K562 (cell line): ENCODE measurements at regions not wholly inside any gene's neighbourhood (a gene's known extent, or its start where the extent isn't known, plus 50 kb on each side); places are given as distances from the start of the nearest gene placed in this dataset.

Experiments used
- ATAC-seq: fragments of 200-7000 bp; cut with Tn5 transposase; 3 replicates; pipeline ENCODE4 v1.9.1; 2020; ENCODE audit warnings: moderate library complexity
- BruUV-seq: library from RNA; stranded (reverse); fragments of 400-500 nt; replicated peaks from 2 replicates; lab custom pipeline; 2021; lab: Mats Ljungman, UMichigan
- CTCF ChIA-PET: fragments of 300-600 bp; formaldehyde crosslinking; extraction: SDS; loops from one replicate; lab custom pipeline; 2021; ENCODE audit warnings: low intra/inter-chr PET ratio; lab: Yijun Ruan, JAX
- POLR2A ChIA-PET: fragments of 300-600, 350-650 bp; sonication (Branson Sonifier 250); formaldehyde crosslinking; extraction: SDS; loops from one replicate; lab custom pipeline; 2021; ENCODE audit warnings: antibody characterized with exemption, inconsistent platforms; lab: Yijun Ruan, JAX
- DNase-seq, 4 experiments: peaks; one replicate each; pipeline versions ENCODE4 v3.0.0 to v3.0.0-alpha.2; 2011 to 2018; ENCODE audit warnings: low spot score in 3 of 4, mixed read lengths in 3 of 4; ENCODE audit errors: extremely low read depth in 1 of 4
- FAIRE-seq: peaks from 2 replicates; lab custom pipeline; 2011; peaks lifted over from hg19 to GRCh38; lab: Jason Lieb, UNC
- H2AFZ ChIP-seq: 2 replicates; pipeline ENCODE4 v1.6.0; 2011; ENCODE audit warnings: low read depth, low read length, control low read depth, inconsistent platforms
- H3K27ac ChIP-seq: fragments of 200-600 bp; 3 replicates; pipeline ENCODE4 v1.8.0; 2011; ENCODE audit warnings: low read depth, mild to moderate bottlenecking, control low read depth, inconsistent platforms, low read length, moderate library complexity, mixed read lengths; ENCODE audit errors: extremely low read depth
- H3K27me3 ChIP-seq, 2 experiments: fragments of 300-600 bp in 1 of 2; 2 replicates in 1 of 2; 3 replicates in 1 of 2; pipeline versions ENCODE4 v1.6.0 to v1.8.0; 2011; ENCODE audit warnings: inconsistent platforms in 2 of 2, low read length in 2 of 2, mild to moderate bottlenecking in 1 of 2, mixed read lengths in 1 of 2, moderate library complexity in 1 of 2; ENCODE audit not compliant: control insufficient read depth in 2 of 2, insufficient read depth in 2 of 2
- H3K36me3 ChIP-seq: fragments of 300-600 bp; 3 replicates; pipeline ENCODE4 v1.8.0; 2011; ENCODE audit warnings: mild to moderate bottlenecking, low read length, inconsistent platforms; ENCODE audit not compliant: control insufficient read depth, insufficient read depth
- H3K4me1 ChIP-seq, 2 experiments: fragments of 200-600 bp in 1 of 2; replicated peaks in 1 of 2; 2 replicates in 1 of 2; 3 replicates in 1 of 2; pipeline versions ENCODE4 v1.5.1 to v1.8.0; 2011; ENCODE audit warnings: inconsistent platforms in 2 of 2, low read length in 2 of 2, mild to moderate bottlenecking in 1 of 2, mixed read lengths in 1 of 2, moderate library complexity in 1 of 2; ENCODE audit not compliant: control insufficient read depth in 2 of 2, insufficient read depth in 2 of 2
- H3K4me2 ChIP-seq: 2 replicates; pipeline ENCODE4 v1.6.1; 2011; ENCODE audit warnings: low read length, control low read depth, inconsistent platforms, mixed read lengths; ENCODE audit not compliant: insufficient read depth
- H3K4me3 ChIP-seq: fragments of 200-600 bp; sonication (generic), shearing (Covaris generic); 2 replicates; pipeline ENCODE4 v1.5.1; 2016; ENCODE audit warnings: control low read depth, inconsistent platforms
- H3K79me2 ChIP-seq: fragments of 200-600 bp; 3 replicates; pipeline ENCODE4 v1.8.0; 2011; ENCODE audit warnings: low read length, inconsistent platforms; ENCODE audit not compliant: control insufficient read depth, insufficient read depth
- H3K9ac ChIP-seq, 2 experiments: 2 replicates each; pipeline versions ENCODE4 v1.6.0 to v1.6.1; 2011; ENCODE audit warnings: low read depth in 2 of 2, low read length in 2 of 2, control low read depth in 1 of 2, inconsistent platforms in 1 of 2, mild to moderate bottlenecking in 1 of 2, mixed read lengths in 1 of 2; ENCODE audit not compliant: insufficient read depth in 1 of 2
- H3K9me1 ChIP-seq: one replicate; pipeline ENCODE4 v1.6.0; 2011; ENCODE audit warnings: inconsistent platforms, mild to moderate bottlenecking, low read length, moderate library complexity; ENCODE audit not compliant: control insufficient read depth, insufficient read depth
- H3K9me3 ChIP-seq: replicated peaks from 2 replicates; pipeline ENCODE4 v1.5.1; 2011; ENCODE audit warnings: low read depth, low read length, inconsistent platforms; ENCODE audit not compliant: control insufficient read depth, insufficient read depth
- H4K20me1 ChIP-seq: replicated peaks from 2 replicates; pipeline ENCODE4 v1.6.1; 2011; ENCODE audit warnings: low read length, inconsistent platforms, mixed read lengths; ENCODE audit not compliant: control insufficient read depth, insufficient read depth
- FOXA3 ChIP-seq, 2 experiments: fragments of 450-650 bp in 1 of 2; sonication (generic) in 1 of 2; formaldehyde crosslinking; IDR thresholded peaks in 1 of 2; conservative IDR thresholded peaks in 1 of 2; 2 replicates each; pipeline versions ENCODE4 v1.4.0 to v1.8.0; 2020 to 2022; ENCODE audit warnings: mild to moderate bottlenecking in 2 of 2, missing genetic modification reagents in 1 of 2
- IRF2 ChIP-seq: sonication (generic); formaldehyde crosslinking; IDR thresholded peaks from 2 replicates; pipeline ENCODE4 v1.8.1; 2022; ENCODE audit warnings: mild to moderate bottlenecking, missing genetic modification reagents
- PTTG1 ChIP-seq: fragments of 450-650 bp; IDR thresholded peaks from 2 replicates; pipeline ENCODE4 v1.6.1; 2016; ENCODE audit warnings: low read depth, mild to moderate bottlenecking, missing genetic modification characterization, missing compliant biosample characterization
- ZNF253 ChIP-seq: fragments of 250-450 bp; sonication (Bioruptor Pico); conservative IDR thresholded peaks from 2 replicates; pipeline ENCODE4 v1.6.1; 2021; ENCODE audit warnings: mild to moderate bottlenecking
- ZNF512 ChIP-seq: IDR thresholded peaks from 2 replicates; pipeline ENCODE4 v1.6.1; 2016; ENCODE audit warnings: missing genetic modification characterization, missing compliant biosample characterization
- WGBS: fragments of 100-300 bp; shearing (Covaris generic); methylation state at CpG from one replicate; pipeline ENCODE4 v1.1.6; 2016; ENCODE audit warnings: low coverage, mixed read lengths; ENCODE audit not compliant: insufficient coverage; ENCODE audit errors: missing lambda C conversion rate; 5-methylcytosine and 5-hydroxymethylcytosine counted together
- in situ Hi-C: fragments of 300-500 bp; cut with MboI; formaldehyde crosslinking; loops from 4 replicates; pipeline ENCODE4 v1.15.0; 2018; ENCODE audit warnings: inconsistent platforms, mixed read lengths
- intact Hi-C: fragments of 100-400 bp; cut with micrococcal nuclease; formaldehyde crosslinking; loops from 2 replicates; pipeline ENCODE4 v1.14.2; 2022
- TF ChIP-seq, protein P1 (sequence below), 2 experiments: fragments of 450-650 bp in 1 of 2; sonication (generic) in 1 of 2; formaldehyde crosslinking; conservative IDR thresholded peaks; 2 replicates each; pipeline versions ENCODE4 v1.4.0 to v1.8.1; 2020 to 2022; ENCODE audit warnings: mild to moderate bottlenecking in 1 of 2, missing genetic modification reagents in 1 of 2

GRCh38 chr17:54029986-54030385 is 207.3 kb downstream of the KIF2B start:
- no peaks in the 10 kb centered on the region for H3K4me1 ChIP-seq
- H3K9me1 ChIP-seq, result no peaks in the 10 kb centered on the region
- no peaks in the 10 kb centered on the region for H3K36me3 ChIP-seq
- H3K9me3 ChIP-seq, result no peaks in the 10 kb centered on the region
- H3K27me3 ChIP-seq, result no peaks in the 10 kb centered on the region
- H4K20me1 ChIP-seq, result no peaks in the 10 kb centered on the region
- ChIA-PET CTCF (no interaction called here), POLR2A (no interaction called here)
- TF ChIP-seq PTTG1 (no peak), IRF2 (CRISPR knock-in tag) (no peak), ZNF512 (tag) (no peak), FOXA3 (CRISPR knock-in tag; conservative IDR thresholded peaks at IDR 0.05 in 1 of 2, IDR thresholded peaks at IDR 0.05 in 1 of 2) (no peak), ZNF253 (no peak)
- TF ChIP-seq, protein P1, sequence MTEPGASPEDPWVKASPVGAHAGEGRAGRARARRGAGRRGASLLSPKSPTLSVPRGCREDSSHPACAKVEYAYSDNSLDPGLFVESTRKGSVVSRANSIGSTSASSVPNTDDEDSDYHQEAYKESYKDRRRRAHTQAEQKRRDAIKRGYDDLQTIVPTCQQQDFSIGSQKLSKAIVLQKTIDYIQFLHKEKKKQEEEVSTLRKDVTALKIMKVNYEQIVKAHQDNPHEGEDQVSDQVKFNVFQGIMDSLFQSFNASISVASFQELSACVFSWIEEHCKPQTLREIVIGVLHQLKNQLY (CRISPR knock-in tag; conservative IDR thresholded peaks at IDR 0.05), result no peak
- in situ Hi-C loops, result no loop called here
- H2AFZ ChIP-seq, result no peak overlapping the region
- H3K27ac ChIP-seq, result no peak overlapping the region
- FAIRE-seq (no peak), ATAC-seq (no peak), DNase-seq (no peak)
- no peak overlapping the region for H3K4me3 ChIP-seq
- intact Hi-C loops, result no loop called here
- no peak overlapping the region for H3K9ac ChIP-seq
- no TSS peak for BruUV-seq
- 3% methylated on average over 5 of the region's 5 CpGs for WGBS
- no peak overlapping the region for H3K4me2 ChIP-seq
- H3K79me2 ChIP-seq, result no peaks in the 10 kb centered on the region
